ENCODE measurements at regions not wholly inside any gene's neighbourhood (a gene's known extent, or its start where the extent isn't known, plus 50 kb on each side); places are given as distances from the start of the nearest gene placed in this dataset.

- H3K27ac ChIP-seq (ENCODE audit: low read depth in 1 of 2, low read length in 1 of 2): no peak overlapping the region
- H3K9me3 ChIP-seq (ENCODE audit: control insufficient read depth in 4 of 4, insufficient read depth in 3 of 4, low read length in 3 of 4): peaks cover 0 to 2% (median 0%) of the 10 kb centered on the region in 4 donors
- H3K27me3 ChIP-seq (ENCODE audit: control insufficient read depth in 3 of 3, insufficient read depth in 3 of 3, low read length in 2 of 3): peaks cover 0 to 40% (median 5%) of the 10 kb centered on the region in 3 donors
- H3K4me3 ChIP-seq: no peak overlapping the region
- DNase-seq (peak in 2 of 3 donors; percentile 43 to 63), ATAC-seq (ENCODE audit: insufficient read depth, low FRiP score) (no peak)
- H3K9ac ChIP-seq (ENCODE audit: insufficient read depth in 1 of 2, low read length in 2 of 2): no peak overlapping the region
- 6 to 10% methylated on average over 20 of the region's 20 CpGs for WGBS, 2 donors
- TF ChIP-seq CTCF (IDR thresholded peaks at IDR 0.05; ENCODE audit: control extremely low read depth, extremely low read depth): no peak
- no peaks in the 10 kb centered on the region for H3K36me3 ChIP-seq (ENCODE audit: control insufficient read depth in 4 of 4, insufficient read depth in 4 of 4, low read length in 4 of 4)
- H3K4me1 ChIP-seq (ENCODE audit: control insufficient read depth in 5 of 5, insufficient read depth in 5 of 5, low read length in 5 of 5): peaks cover 0 to 22% (median 0%) of the 10 kb centered on the region in 5 donors
These were observed 95.0 kb upstream of the TBX5 start for GRCh38 chr12:114500775-114501473.

- H3K9me3 ChIP-seq (ENCODE audit: control insufficient read depth in 4 of 4, insufficient read depth in 3 of 4, low read length in 3 of 4): peaks cover 0 to 2% (median 0%) of the 10 kb centered on the region in 4 donors
- ATAC-seq (ENCODE audit: insufficient read depth, low FRiP score) (no peak), DNase-seq (peak in 1 of 3 donors; percentile 55)
- TF ChIP-seq CTCF (IDR thresholded peaks at IDR 0.05; ENCODE audit: control extremely low read depth, extremely low read depth): no peak
- no peak overlapping the region for H3K4me3 ChIP-seq
- WGBS, 2 donors: 30 to 49% methylated on average over 2 of the region's 2 CpGs
- H3K36me3 ChIP-seq (ENCODE audit: control insufficient read depth in 4 of 4, insufficient read depth in 4 of 4, low read length in 4 of 4): no peaks in the 10 kb centered on the region
- no peak overlapping the region for H3K27ac ChIP-seq (ENCODE audit: low read depth in 1 of 2, low read length in 1 of 2)
- peaks cover 0 to 22% (median 0%) of the 10 kb centered on the region in 5 donors for H3K4me1 ChIP-seq (ENCODE audit: control insufficient read depth in 5 of 5, insufficient read depth in 5 of 5, low read length in 5 of 5)
- H3K9ac ChIP-seq (ENCODE audit: insufficient read depth in 1 of 2, low read length in 2 of 2): no peak overlapping the region
- peaks cover 0 to 35% (median 5%) of the 10 kb centered on the region in 3 donors for H3K27me3 ChIP-seq (ENCODE audit: control insufficient read depth in 3 of 3, insufficient read depth in 3 of 3, low read length in 2 of 3)
These were observed 94.2 kb upstream of the TBX5 start for GRCh38 chr12:114500131-114500530.

GRCh38 chr12:114499338-114499737, 93.4 kb upstream of the TBX5 start:
- Histone ChIP-seq H3K9ac (ENCODE audit: insufficient read depth in 1 of 2, low read length in 2 of 2) (no peak overlapping the region), H3K27me3 (ENCODE audit: control insufficient read depth in 3 of 3, insufficient read depth in 3 of 3, low read length in 2 of 3) (peaks cover 0 to 31% (median 5%) of the 10 kb centered on the region in 3 donors), H3K4me1 (ENCODE audit: control insufficient read depth in 5 of 5, insufficient read depth in 5 of 5, low read length in 5 of 5) (peaks cover 0 to 22% (median 0%) of the 10 kb centered on the region in 5 donors), H3K36me3 (ENCODE audit: control insufficient read depth in 4 of 4, insufficient read depth in 4 of 4, low read length in 4 of 4) (no peaks in the 10 kb centered on the region), H3K4me3 (no peak overlapping the region), H3K27ac (ENCODE audit: low read depth in 1 of 2, low read length in 1 of 2) (no peak overlapping the region), H3K9me3 (ENCODE audit: control insufficient read depth in 4 of 4, insufficient read depth in 3 of 4, low read length in 3 of 4) (peaks cover 0 to 3% (median 0%) of the 10 kb centered on the region in 4 donors)
- 68 to 74% methylated on average over 5 of the region's 5 CpGs for WGBS, 2 donors
- DNase-seq (peak in 1 of 3 donors; percentile 31), ATAC-seq (ENCODE audit: insufficient read depth, low FRiP score) (no peak)
- no peak for TF ChIP-seq CTCF (IDR thresholded peaks at IDR 0.05; ENCODE audit: control extremely low read depth, extremely low read depth)
